ENCODE measurements at regions not wholly inside any gene's neighbourhood (a gene's known extent, or its start where the extent isn't known, plus 50 kb on each side); places are given as distances from the start of the nearest gene placed in this dataset.

DNA sequence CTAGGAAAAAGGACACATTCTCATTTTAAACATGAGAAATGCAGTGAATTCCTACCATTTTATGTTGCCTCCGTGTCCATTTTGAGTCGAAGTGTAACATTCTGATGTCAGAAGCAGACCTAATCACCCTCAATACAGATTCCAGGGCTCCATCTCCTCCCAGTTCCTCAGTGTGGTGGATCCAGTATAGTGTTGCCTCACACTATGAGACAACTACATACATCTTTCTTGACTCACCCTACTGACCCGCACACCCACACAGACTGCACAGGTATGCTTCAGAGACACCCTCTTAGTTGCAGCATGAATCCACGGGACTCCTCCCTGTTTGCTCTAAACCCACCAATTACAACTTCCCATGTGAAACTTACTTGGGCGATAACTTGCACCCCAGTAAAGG lies 564.9 kb downstream of the SEMA5A start:
- no peak for TF ChIP-seq POLR2A (IDR thresholded peaks at IDR 0.05)
- no peak for TF ChIP-seq CTCF (IDR thresholded peaks at IDR 0.05)
